SK-N-SH (cell line): ENCODE measurements at regions not wholly inside any gene's neighbourhood (a gene's known extent, or its start where the extent isn't known, plus 50 kb on each side); places are given as distances from the start of the nearest gene placed in this dataset.

ENCODE experiments used
- CTCF ChIA-PET: fragments of 300-600, 350-600 bp; formaldehyde crosslinking; extraction: SDS; loops from one replicate; lab custom pipeline; 2021; lab: Yijun Ruan, JAX
- POLR2A ChIA-PET: fragments of 350-600 bp; sonication (Branson Sonifier 250); formaldehyde crosslinking; extraction: SDS; loops from one replicate; lab custom pipeline; 2020; ENCODE audit warnings: antibody characterized with exemption, inconsistent platforms; lab: Yijun Ruan, JAX
- DNase-seq: peaks from one replicate; pipeline ENCODE4 v3.0.0; 2012
- H2AFZ ChIP-seq: fragments of 200-600 bp; sonication (generic); 2 replicates; pipeline ENCODE4 v1.8.1; 2016; ENCODE audit warnings: antibody characterized with exemption, mild to moderate bottlenecking, low read depth
- H3F3A ChIP-seq: fragments of 200-600 bp; sonication (generic); replicated peaks from 2 replicates; pipeline ENCODE3; 2016; ENCODE audit warnings: antibody characterized with exemption, mild to moderate bottlenecking; ENCODE audit not compliant: insufficient read depth
- H3K27ac ChIP-seq, 2 experiments: fragments of 200-500 bp in 1 of 2; fragments of 200-600 bp in 1 of 2; sonication (Bioruptor generic) in 1 of 2; sonication (generic), shearing (Covaris generic) in 1 of 2; 2 replicates each; pipeline versions ENCODE4 v1.5.1 to v1.6.1; 2014 to 2016; ENCODE audit warnings: low read depth in 2 of 2, inconsistent platforms in 1 of 2, low read length in 1 of 2, mild to moderate bottlenecking in 1 of 2, mixed read lengths in 1 of 2
- H3K27me3 ChIP-seq: fragments of 200-600 bp; sonication (generic), shearing (Covaris generic); 2 replicates; pipeline ENCODE4 v1.6.1; 2016; ENCODE audit warnings: mixed run types; ENCODE audit not compliant: insufficient read depth
- H3K36me3 ChIP-seq, 2 experiments: fragments of 200-500 bp in 1 of 2; fragments of 200-600 bp in 1 of 2; sonication (Bioruptor generic) in 1 of 2; sonication (generic) in 1 of 2; replicated peaks in 1 of 2; 2 replicates each; pipeline versions ENCODE3 to v1.5.1; 2014 to 2016; ENCODE audit warnings: low read length in 1 of 2, mild to moderate bottlenecking in 1 of 2; ENCODE audit not compliant: insufficient read depth in 2 of 2, control insufficient read depth in 1 of 2
- H3K4me1 ChIP-seq, 2 experiments: fragments of 200-500 bp in 1 of 2; fragments of 200-600 bp in 1 of 2; sonication (Bioruptor generic) in 1 of 2; sonication (generic), shearing (Covaris generic) in 1 of 2; 2 replicates each; pipeline versions ENCODE4 v1.5.1 to v1.6.1; 2014 to 2016; ENCODE audit warnings: low read depth in 1 of 2, low read length in 1 of 2, mixed run types in 1 of 2; ENCODE audit not compliant: insufficient read depth in 2 of 2, control insufficient read depth in 1 of 2
- H3K4me2 ChIP-seq: fragments of 200-600 bp; sonication (generic), shearing (Covaris generic); 2 replicates; pipeline ENCODE4 v1.6.1; 2017; ENCODE audit warnings: mixed run types
- H3K4me3 ChIP-seq, 2 experiments: fragments of 200-500 bp in 1 of 2; fragments of 200-600 bp in 1 of 2; sonication (Bioruptor generic) in 1 of 2; sonication (generic), shearing (Covaris generic) in 1 of 2; 2 replicates each; pipeline versions ENCODE4 v1.5.1 to v1.8.1; 2014 to 2016; ENCODE audit warnings: low read depth in 2 of 2, inconsistent platforms in 1 of 2, low read length in 1 of 2, mild to moderate bottlenecking in 1 of 2, mixed read lengths in 1 of 2, moderate library complexity in 1 of 2
- H3K79me2 ChIP-seq: fragments of 200-600 bp; sonication (generic); 2 replicates; pipeline ENCODE4 v1.8.1; 2017; ENCODE audit warnings: mild to moderate bottlenecking; ENCODE audit not compliant: insufficient read depth
- H3K9ac ChIP-seq: fragments of 200-600 bp; sonication (generic); 2 replicates; pipeline ENCODE4 v1.6.1; 2017; ENCODE audit warnings: mixed run types
- H3K9me2 ChIP-seq: fragments of 200-600 bp; sonication (generic); 2 replicates; pipeline ENCODE4 v1.6.1; 2017; ENCODE audit warnings: mixed run types
- H3K9me3 ChIP-seq: fragments of 200-600 bp; sonication (generic); 2 replicates; pipeline ENCODE4 v1.6.1; 2017; ENCODE audit warnings: mixed run types, mild to moderate bottlenecking, moderate library complexity
- H4K20me1 ChIP-seq: fragments of 200-600 bp; sonication (generic); 2 replicates; pipeline ENCODE4 v1.6.1; 2017; ENCODE audit warnings: mild to moderate bottlenecking, mixed run types; ENCODE audit not compliant: insufficient read depth
- CTCF ChIP-seq: fragments of 200-600 bp; sonication (generic); IDR thresholded peaks from 2 replicates; pipeline ENCODE4 v1.6.1; 2017; ENCODE audit warnings: antibody characterized with exemption, mild to moderate bottlenecking, moderate library complexity
- ELF1 ChIP-seq: IDR thresholded peaks from 2 replicates; pipeline ENCODE4 v1.4.0; 2012
- EP300 ChIP-seq, 2 experiments: IDR thresholded peaks; 2 replicates each; pipeline versions ENCODE4 v1.4.0 to v1.6.1; 2012; ENCODE audit warnings: borderline replicate concordance in 1 of 2, low read depth in 1 of 2, low read length in 1 of 2
- FOXM1 ChIP-seq: IDR thresholded peaks from 2 replicates; pipeline ENCODE4 v1.4.0; 2012; ENCODE audit warnings: low read depth, mild to moderate bottlenecking
- GABPA ChIP-seq: IDR thresholded peaks from 2 replicates; pipeline ENCODE4 v1.4.0; 2012; ENCODE audit warnings: low read depth, mild to moderate bottlenecking
- GATA2 ChIP-seq: sonication (generic); formaldehyde crosslinking; IDR thresholded peaks from 2 replicates; pipeline ENCODE4 v1.5.0; 2020; ENCODE audit warnings: mild to moderate bottlenecking, missing genetic modification reagents
- IRF3 ChIP-seq: fragments of 150-350 bp; IDR thresholded peaks from 2 replicates; pipeline ENCODE4 v1.6.1; 2016; ENCODE audit warnings: mild to moderate bottlenecking, low read depth, low read length
- MEF2A ChIP-seq: IDR thresholded peaks from 2 replicates; pipeline ENCODE4 v1.4.0; 2012; ENCODE audit warnings: low read depth, borderline replicate concordance
- MXI1 ChIP-seq: IDR thresholded peaks from 2 replicates; pipeline ENCODE4 v1.6.1; 2012; ENCODE audit warnings: mild to moderate bottlenecking, low read depth, low read length, improper control_type of control experiment
- NFIC ChIP-seq: IDR thresholded peaks from 2 replicates; pipeline ENCODE4 v1.4.0; 2012; ENCODE audit warnings: borderline replicate concordance
- NRF1 ChIP-seq: IDR thresholded peaks from 2 replicates; pipeline ENCODE4 v1.6.1; 2012; ENCODE audit warnings: low read depth, mild to moderate bottlenecking, low read length
- PBX3 ChIP-seq: IDR thresholded peaks from 2 replicates; pipeline ENCODE4; 2012
- POLR2AphosphoS5 ChIP-seq: IDR thresholded peaks from 2 replicates; pipeline ENCODE4 v1.6.1; 2012; ENCODE audit warnings: low read depth, low read length
- RFX5 ChIP-seq: IDR thresholded peaks from 2 replicates; pipeline ENCODE4 v1.6.1; 2012; ENCODE audit warnings: mild to moderate bottlenecking, improper control_type of control experiment, low read length
- SIN3A ChIP-seq: IDR thresholded peaks from 2 replicates; pipeline ENCODE4 v1.6.1; 2012; ENCODE audit warnings: low read depth, mild to moderate bottlenecking, low read length, moderate library complexity, borderline replicate concordance
- TCF12 ChIP-seq: IDR thresholded peaks from 2 replicates; pipeline ENCODE4 v1.4.0; 2012
- USF1 ChIP-seq: IDR thresholded peaks from 2 replicates; pipeline ENCODE4 v1.4.0; 2012; ENCODE audit warnings: low read depth, borderline replicate concordance
- USF2 ChIP-seq: fragments of 150-350 bp; IDR thresholded peaks from 2 replicates; pipeline ENCODE4 v1.6.1; 2017; ENCODE audit warnings: antibody characterized with exemption, low read length, low read depth, borderline replicate concordance
- YY1 ChIP-seq: IDR thresholded peaks from 2 replicates; pipeline ENCODE4 v1.4.0; 2012; ENCODE audit warnings: low read depth, mild to moderate bottlenecking
- ZBTB33 ChIP-seq: IDR thresholded peaks from 2 replicates; pipeline ENCODE4 v1.4.0; 2012; ENCODE audit warnings: low read depth, borderline replicate concordance
- WGBS: methylation state at CpG from one replicate; pipeline ENCODE4 v1.1.6; 2017; ENCODE audit warnings: low lambda C conversion rate; 5-methylcytosine and 5-hydroxymethylcytosine counted together

- Histone ChIP-seq H3K79me2 (no peaks in the 10 kb centered on the region), H3K4me3 (no peak overlapping the region)
- CTCF ChIA-PET, result no interaction called here
Measured at GRCh38 chr21:18588001-18588662, 184.5 kb upstream of the TMPRSS15 start.

More at GRCh38 chr21:18588001-18588662, 184.5 kb upstream of the TMPRSS15 start:
- POLR2A ChIA-PET, result no interaction called here
- H3K4me1 ChIP-seq, result no peaks in the 10 kb centered on the region
- WGBS, result 2% methylated on average over 4 of the region's 4 CpGs
- no peaks in the 10 kb centered on the region for H3K36me3 ChIP-seq
- no peak overlapping the region for H3K4me2 ChIP-seq
- H3K9me3 ChIP-seq, result no peaks in the 10 kb centered on the region
- H3K9me2 ChIP-seq, result no peaks in the 10 kb centered on the region
- no peak overlapping the region for H3K27ac ChIP-seq
- no peak overlapping the region for H3K9ac ChIP-seq
- DNase-seq, result no peak
- H3F3A ChIP-seq, result no peaks in the 10 kb centered on the region
- H2AFZ ChIP-seq, result no peak overlapping the region
- no peaks in the 10 kb centered on the region for H3K27me3 ChIP-seq
- no peaks in the 10 kb centered on the region for H4K20me1 ChIP-seq
- TF ChIP-seq NFIC, result no peak
- TF ChIP-seq ELF1, result no peak
- no peak for TF ChIP-seq FOXM1
- TF ChIP-seq SIN3A, result no peak
- no peak for TF ChIP-seq CTCF
- no peak for TF ChIP-seq POLR2AphosphoS5
- TF ChIP-seq MEF2A, result no peak
- no peak for TF ChIP-seq MXI1
- TF ChIP-seq IRF3, result no peak
- no peak for TF ChIP-seq NRF1
- no peak for TF ChIP-seq USF1
- TF ChIP-seq PBX3, result no peak
- no peak for TF ChIP-seq USF2
- no peak for TF ChIP-seq RFX5
- no peak for TF ChIP-seq GABPA
- TF ChIP-seq YY1, result no peak
- TF ChIP-seq TCF12, result no peak
- TF ChIP-seq GATA2 (CRISPR knock-in tag), result no peak
- no peak for TF ChIP-seq ZBTB33
- no peak for TF ChIP-seq EP300 (IDR thresholded peaks at IDR 0.05; ENCODE audit: borderline replicate concordance in 1 of 2, low read depth in 1 of 2, low read length in 1 of 2)
